ENCODE measurements at regions not wholly inside any gene's neighbourhood (a gene's known extent, or its start where the extent isn't known, plus 50 kb on each side); places are given as distances from the start of the nearest gene placed in this dataset.
A peak's percentile ranks its signal among the peaks of the same experiment; 100 is the strongest.

DNA sequence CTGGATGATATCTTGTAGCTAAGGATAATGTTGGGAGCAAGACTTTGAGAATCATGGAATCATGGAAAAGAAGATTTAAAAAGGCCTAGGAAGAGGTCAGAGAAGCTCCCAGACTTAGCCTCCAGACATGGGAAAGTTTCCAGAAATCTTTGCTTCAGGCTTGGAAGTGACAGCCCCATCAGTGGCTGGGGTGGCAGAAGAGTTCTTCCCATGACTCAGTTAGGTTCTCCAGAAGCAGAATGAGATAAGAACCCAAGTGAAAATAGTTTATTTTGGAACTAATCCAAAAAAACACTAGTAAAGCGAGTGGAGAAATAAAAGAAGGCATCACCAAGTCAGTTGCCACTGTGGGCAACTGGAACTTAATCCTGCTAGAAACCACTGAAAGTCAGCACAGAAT lies 506.9 kb downstream of the MID1IP1 start:
- DNase-seq (ENCODE audit: low read depth, low spot score) = no peak
- TF ChIP-seq CTCF (IDR thresholded peaks at IDR 0.05; ENCODE audit: low read depth, low read length) = no peak
- H3K4me3 ChIP-seq (ENCODE audit: low read depth, low read length) = no peak overlapping the region
- in situ Hi-C loops (cut with HindIII; ENCODE audit: low sequenced_read_pairs) = no loop called here

- in situ Hi-C loops (cut with HindIII; ENCODE audit: low sequenced_read_pairs) = no loop called here
- peak; percentile 19 for DNase-seq (ENCODE audit: low read depth, low spot score)
- TF ChIP-seq CTCF (IDR thresholded peaks at IDR 0.05; ENCODE audit: low read depth, low read length) = no peak
- H3K4me3 ChIP-seq (ENCODE audit: low read depth, low read length) = no peak overlapping the region
Observed at GRCh38 chrX:39309018-39309635, 507.9 kb downstream of the MID1IP1 start.

DNA sequence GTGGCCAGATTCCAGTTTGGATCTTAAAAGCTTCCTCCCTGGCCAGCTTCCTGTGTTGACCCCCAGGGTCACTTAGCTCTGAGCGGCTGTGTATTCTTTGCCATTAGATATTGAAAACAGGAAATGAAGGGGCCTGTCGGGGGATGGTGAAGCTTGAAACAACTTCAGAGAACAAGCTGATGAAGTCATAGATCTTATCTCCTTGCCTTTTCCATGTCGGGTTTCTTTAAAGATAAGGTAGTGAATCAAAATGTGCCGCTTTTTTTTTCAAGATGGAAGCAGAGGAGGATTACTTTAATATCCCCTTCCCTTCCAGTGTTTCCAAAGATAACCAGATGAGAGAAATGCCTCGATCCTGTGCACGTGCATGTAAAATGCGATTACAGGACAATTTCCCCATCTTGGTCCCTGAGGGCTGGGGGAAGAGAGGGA lies 508.5 kb downstream of the MID1IP1 start:
- H3K4me3 ChIP-seq (ENCODE audit: low read depth, low read length) = no peak overlapping the region
- TF ChIP-seq CTCF (IDR thresholded peaks at IDR 0.05; ENCODE audit: low read depth, low read length) = no peak
- DNase-seq (ENCODE audit: low read depth, low spot score) = peak; percentile 7
- in situ Hi-C loops (cut with HindIII; ENCODE audit: low sequenced_read_pairs) = no loop called here

DNA sequence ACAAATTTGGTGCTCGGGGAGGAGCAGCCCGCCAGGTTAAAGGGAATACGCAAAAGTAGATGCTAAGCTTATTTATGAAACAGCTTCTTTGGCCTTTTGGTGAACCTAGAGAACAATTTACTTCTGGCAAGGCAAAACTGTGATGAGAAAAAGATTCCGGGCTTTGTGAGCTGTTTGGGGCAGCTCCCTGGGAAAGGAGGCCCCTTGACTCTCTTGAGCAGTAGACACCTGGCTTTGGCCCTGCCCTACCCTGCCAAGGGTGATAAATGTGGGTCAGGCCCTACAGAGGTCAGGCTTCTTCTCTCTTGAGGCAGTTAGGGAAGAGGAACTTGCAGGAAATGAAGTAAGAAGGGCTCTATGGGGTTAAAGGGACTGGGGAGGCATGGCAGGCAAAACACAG lies 509.6 kb downstream of the MID1IP1 start:
- DNase-seq (ENCODE audit: low read depth, low spot score) = no peak
- in situ Hi-C loops (cut with HindIII; ENCODE audit: low sequenced_read_pairs) = no loop called here
- no peak for TF ChIP-seq CTCF (IDR thresholded peaks at IDR 0.05; ENCODE audit: low read depth, low read length)
- no peak overlapping the region for H3K4me3 ChIP-seq (ENCODE audit: low read depth, low read length)

DNA sequence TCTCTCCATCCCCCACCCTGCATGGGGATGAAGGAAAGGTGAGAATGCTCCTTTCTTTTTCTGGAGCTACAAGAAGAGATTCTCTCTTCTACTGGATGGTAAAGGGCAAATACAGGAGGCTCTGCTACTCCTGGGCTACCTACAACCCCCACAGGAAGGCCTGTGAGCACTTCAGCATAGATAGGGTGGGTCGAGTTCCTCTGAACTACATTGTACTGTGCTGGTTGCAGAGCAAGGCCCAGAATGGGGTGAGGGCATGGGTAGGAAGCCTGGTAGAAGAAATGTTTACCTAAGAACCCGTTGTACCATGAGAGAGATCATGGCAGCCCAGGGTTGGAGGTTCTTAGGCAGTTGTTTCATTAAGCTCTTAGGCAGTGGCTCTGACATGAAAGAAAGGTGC lies 510.4 kb downstream of the MID1IP1 start:
- in situ Hi-C loops (cut with HindIII; ENCODE audit: low sequenced_read_pairs) = no loop called here
- no peak for TF ChIP-seq CTCF (IDR thresholded peaks at IDR 0.05; ENCODE audit: low read depth, low read length)
- no peak overlapping the region for H3K4me3 ChIP-seq (ENCODE audit: low read depth, low read length)
- no peak for DNase-seq (ENCODE audit: low read depth, low spot score)

GRCh38 chrX:39313146-39313545 lies 511.9 kb downstream of the MID1IP1 start:
- DNase-seq (ENCODE audit: low read depth, low spot score) = no peak
- in situ Hi-C loops (cut with HindIII; ENCODE audit: low sequenced_read_pairs) = no loop called here
- H3K4me3 ChIP-seq (ENCODE audit: low read depth, low read length) = no peak overlapping the region
- TF ChIP-seq CTCF (IDR thresholded peaks at IDR 0.05; ENCODE audit: low read depth, low read length) = no peak
